22Rv1 (cell line): ENCODE measurements at regions not wholly inside any gene's neighbourhood (a gene's known extent, or its start where the extent isn't known, plus 50 kb on each side); places are given as distances from the start of the nearest gene placed in this dataset.
"Not testable (repeated sequence)": the region's sequence is repeated elsewhere in the genome, so short reads cannot be mapped to it uniquely, and the experiment has no call there.

Experiments used
- H3K27ac ChIP-seq: fragments of 450-650 bp; 2 replicates; pipeline ENCODE4 v1.5.1; 2017
- ZFX ChIP-seq: fragments of 450-650 bp; IDR thresholded peaks from 2 replicates; pipeline ENCODE4 v1.6.1; 2017; ENCODE audit warnings: antibody characterized with exemption, borderline replicate concordance
- TF ChIP-seq, protein P1 (sequence below): fragments of 450-650 bp; IDR thresholded peaks from 2 replicates; pipeline ENCODE4 v1.5.1; 2017; ENCODE audit warnings: mild to moderate bottlenecking

DNA sequence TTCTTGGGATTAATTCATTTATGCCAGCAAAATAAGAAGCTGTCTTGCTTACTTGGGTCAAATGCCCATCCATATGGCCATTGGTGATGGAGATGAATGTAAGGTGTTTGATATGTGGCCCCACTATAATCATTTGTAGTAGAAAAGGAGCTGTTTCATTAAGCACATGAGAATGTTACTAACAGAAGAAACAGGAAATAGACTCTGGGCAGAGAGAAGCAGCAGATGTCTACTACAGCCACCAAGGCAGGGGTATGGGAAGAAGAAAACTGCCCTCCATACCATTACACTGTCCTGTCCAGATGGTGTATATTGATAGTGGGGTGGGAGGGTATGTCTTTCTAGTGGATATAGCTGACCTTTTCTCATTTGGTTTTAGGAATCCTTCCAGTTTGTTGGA lies 386.6 kb upstream of the CLINT1 start:
- no peak overlapping the region for H3K27ac ChIP-seq
- no peak for TF ChIP-seq ZFX
- TF ChIP-seq, protein P1, sequence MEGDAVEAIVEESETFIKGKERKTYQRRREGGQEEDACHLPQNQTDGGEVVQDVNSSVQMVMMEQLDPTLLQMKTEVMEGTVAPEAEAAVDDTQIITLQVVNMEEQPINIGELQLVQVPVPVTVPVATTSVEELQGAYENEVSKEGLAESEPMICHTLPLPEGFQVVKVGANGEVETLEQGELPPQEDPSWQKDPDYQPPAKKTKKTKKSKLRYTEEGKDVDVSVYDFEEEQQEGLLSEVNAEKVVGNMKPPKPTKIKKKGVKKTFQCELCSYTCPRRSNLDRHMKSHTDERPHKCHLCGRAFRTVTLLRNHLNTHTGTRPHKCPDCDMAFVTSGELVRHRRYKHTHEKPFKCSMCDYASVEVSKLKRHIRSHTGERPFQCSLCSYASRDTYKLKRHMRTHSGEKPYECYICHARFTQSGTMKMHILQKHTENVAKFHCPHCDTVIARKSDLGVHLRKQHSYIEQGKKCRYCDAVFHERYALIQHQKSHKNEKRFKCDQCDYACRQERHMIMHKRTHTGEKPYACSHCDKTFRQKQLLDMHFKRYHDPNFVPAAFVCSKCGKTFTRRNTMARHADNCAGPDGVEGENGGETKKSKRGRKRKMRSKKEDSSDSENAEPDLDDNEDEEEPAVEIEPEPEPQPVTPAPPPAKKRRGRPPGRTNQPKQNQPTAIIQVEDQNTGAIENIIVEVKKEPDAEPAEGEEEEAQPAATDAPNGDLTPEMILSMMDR, result no peak

DNA sequence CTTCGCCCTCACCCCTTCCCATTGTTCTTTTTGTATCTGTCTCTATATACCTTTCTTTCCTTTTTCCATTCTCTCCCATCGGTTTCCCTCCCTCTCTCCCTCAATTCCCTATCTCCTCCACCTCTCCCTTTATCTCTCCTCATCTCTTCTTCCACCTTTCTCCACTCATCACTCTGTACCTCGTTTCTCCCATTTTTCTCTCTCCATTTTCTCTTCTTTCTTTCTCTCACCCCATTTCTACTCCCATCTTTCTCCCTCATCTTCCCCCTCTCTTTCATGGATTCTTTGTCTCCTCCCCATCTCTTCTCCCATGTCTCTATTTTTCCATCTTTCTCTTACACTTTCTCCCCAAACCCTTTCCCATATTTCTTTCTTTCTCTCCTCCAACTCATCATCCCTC lies 385.9 kb upstream of the CLINT1 start:
- TF ChIP-seq, protein P1, result no peak
- no peak for TF ChIP-seq ZFX
- no peak overlapping the region for H3K27ac ChIP-seq

DNA sequence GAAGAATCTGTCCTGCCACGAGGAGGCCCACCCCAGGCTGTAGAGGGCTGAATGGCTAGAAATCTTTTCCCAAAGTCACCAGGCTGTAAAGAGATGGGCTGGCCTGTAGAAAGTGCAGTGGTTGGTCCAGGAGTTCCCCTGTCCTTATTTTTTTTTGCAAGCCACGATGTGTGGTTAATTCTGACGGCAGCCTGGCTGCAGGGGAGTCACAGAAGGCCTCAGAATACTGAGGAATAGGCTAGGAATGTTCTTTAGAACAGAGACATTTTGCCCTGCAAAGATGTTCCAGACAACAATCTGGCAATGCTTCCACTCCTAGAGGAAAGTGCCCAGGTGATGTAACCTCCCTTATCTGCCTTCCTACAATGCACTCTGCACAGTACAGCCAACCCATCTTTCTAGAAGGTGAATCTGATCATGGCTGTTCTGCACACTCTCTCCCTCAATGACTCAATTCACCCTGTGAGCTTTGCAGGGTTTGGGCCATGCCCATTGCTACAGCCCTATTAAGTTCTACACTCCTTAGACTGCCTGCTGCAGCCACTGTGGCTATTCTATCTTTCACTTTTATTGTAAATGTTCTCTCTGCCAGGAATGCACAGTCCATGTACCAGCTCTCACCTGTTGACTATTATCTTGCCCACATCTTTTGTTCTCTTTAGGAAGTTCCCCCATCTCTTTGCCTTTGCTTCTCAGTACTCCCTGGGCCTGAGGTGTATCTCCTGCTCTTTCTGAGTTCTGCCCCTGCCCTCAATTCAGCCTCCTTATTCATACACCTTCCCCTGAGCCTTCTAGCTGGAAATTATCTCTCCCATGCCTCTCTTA lies 377.8 kb upstream of the CLINT1 start:
- H3K27ac ChIP-seq, result no peak overlapping the region
- no peak for TF ChIP-seq ZFX
- TF ChIP-seq, protein P1, result no peak

DNA sequence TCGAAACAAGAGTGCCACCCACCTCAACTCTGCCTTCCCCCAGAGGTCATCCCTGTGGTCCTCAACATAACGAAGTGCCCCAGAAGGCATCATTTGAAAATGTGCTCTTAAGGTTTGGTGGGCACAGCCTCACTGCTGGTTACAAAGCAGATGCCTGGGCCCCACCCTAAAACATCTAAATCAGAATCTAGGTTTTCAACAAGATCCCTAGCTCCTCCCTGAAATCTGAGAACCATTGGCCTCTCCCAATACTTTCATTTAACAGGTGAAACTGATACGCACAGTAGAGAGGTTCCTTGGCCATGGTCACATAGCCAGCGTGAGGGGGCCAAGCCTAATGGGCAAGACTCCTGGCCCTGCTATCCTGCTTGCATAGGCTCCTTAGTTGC lies 376.2 kb upstream of the CLINT1 start:
- H3K27ac ChIP-seq, result no peak overlapping the region
- no peak for TF ChIP-seq ZFX
- TF ChIP-seq, protein P1, result no peak

DNA sequence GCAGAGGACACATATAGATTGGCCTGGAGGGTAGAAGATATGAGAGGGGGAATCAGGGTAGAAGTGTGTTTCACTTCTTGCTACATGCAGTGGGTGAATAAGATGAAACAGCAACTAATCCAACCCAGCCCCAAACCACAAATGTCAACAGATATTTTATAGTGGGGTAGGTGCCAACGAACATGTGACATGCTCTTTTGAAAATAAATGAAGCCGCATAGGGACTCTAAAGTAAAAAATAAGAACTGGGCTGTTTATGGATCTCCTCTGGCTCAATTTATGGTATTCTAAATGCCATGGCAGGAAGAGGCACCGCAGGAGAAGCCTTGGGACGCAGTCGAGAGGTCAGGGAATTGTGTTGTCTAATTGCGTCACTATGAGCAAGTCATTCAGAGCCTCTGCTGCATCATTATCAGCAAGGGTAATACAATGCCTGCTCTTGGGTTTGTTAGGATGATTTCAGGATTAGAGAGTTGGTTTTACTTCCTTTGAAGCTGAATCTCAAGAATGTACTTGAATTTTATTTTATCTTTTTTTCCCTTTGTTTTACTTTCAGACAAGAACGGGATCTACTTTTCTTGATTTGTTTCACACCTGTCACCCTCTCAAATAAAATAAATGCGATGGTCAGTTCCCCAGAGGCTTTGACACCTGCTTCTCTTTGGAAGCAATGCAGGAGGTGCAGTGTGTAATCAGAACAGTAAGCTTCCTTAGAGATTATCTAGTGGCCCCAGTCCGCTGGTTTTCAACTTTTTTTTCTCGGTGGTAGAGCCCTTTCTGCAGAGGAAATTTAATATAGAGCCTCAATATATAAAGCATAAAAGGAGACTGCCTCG lies 375.6 kb upstream of the CLINT1 start:
- TF ChIP-seq, protein P1, result no peak
- no peak for TF ChIP-seq ZFX
- no peak overlapping the region for H3K27ac ChIP-seq

DNA sequence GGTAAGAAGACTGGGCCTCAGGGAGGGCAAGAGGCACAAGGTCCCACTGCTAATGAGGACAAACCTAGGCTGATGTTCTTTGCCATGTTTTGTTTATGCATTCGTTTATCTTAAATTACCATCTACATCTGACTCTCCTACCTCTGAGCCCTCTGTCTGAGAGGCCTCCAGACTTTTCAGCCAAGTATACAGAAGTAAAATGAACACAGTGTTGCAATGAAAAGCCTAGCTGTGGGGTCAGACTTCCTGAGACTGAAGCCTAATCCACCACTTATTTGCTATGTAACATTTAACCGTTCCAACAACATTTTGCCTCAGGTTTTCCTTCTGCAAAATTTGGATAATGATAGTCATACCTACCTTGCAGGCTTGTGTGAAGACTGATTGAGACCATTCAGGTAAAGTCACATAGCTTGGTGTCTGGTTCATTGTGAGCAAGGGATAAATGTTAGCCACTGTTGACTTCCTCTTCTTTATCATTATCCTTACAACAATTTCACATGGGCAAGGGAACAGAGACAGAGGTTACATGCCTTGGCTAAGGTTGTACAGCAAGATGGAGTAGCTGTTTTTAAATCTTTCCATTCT lies 374.9 kb upstream of the CLINT1 start:
- H3K27ac ChIP-seq, result no peak overlapping the region
- no peak for TF ChIP-seq ZFX
- TF ChIP-seq, protein P1, result no peak

DNA sequence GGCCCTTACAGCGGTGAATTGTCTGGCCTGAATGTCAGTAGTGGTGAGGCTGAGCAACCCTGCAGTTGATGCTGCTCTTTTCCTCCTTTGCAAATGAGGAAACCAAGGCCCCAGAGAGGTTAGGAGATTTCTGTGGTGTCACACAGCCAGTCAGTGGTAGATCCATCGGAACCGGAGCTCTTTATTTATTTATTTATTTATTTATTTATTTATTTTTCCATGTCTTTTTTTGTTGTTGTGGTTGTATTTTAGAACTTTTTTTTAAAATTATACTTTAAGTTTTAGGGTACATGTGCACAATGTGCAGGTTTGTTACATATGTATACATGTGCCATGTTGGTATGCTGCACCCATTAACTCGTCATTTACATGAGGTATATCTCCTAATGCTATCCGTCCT lies 368.4 kb upstream of the CLINT1 start:
- not testable (repeated sequence) for H3K27ac ChIP-seq
